Stimulated activated CD8-positive, alpha-beta memory T cell treated with anti-CD3 and anti-CD28 coated beads, Interleukin-12 subunit alpha, Interleukin-12 subunit beta, amount 100 ng/mL, for 1 hour (primary cell): ENCODE measurements at regions not wholly inside any gene's neighbourhood (a gene's known extent, or its start where the extent isn't known, plus 50 kb on each side); places are given as distances from the start of the nearest gene placed in this dataset.
"Not testable (repeated sequence)": the region's sequence is repeated elsewhere in the genome, so short reads cannot be mapped to it uniquely, and the experiment has no call there.

ENCODE experiments used
- DNase-seq: peaks from one replicate; pipeline ENCODE4 v3.0.0-alpha.2; 2020; ENCODE audit warnings: low read depth

- DNase-seq, result no peak
Measured at GRCh38 chr5:167936944-167937634, 354.4 kb upstream of the WWC1 start.

DNA sequence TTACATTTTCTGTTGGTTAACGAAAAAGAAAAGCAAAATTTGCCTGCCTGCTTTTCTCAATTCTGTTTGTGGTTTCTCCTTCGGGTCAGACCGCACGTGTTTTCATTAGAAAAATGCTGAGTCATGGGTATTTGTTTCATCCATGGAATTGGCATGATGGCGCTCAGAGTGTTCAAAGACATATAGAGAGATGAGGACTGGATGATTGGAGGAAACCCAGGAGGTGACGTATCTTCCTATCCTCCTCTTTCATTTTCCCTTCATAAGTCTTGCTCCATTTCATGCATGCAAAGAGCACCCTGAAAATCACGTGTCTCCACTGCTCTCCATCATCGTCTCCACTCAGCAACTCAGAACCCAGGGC, 353.8 kb upstream of the WWC1 start:
- DNase-seq, result no peak

- no peak for DNase-seq
Measured at GRCh38 chr5:167939686-167940085, 351.8 kb upstream of the WWC1 start.

DNA sequence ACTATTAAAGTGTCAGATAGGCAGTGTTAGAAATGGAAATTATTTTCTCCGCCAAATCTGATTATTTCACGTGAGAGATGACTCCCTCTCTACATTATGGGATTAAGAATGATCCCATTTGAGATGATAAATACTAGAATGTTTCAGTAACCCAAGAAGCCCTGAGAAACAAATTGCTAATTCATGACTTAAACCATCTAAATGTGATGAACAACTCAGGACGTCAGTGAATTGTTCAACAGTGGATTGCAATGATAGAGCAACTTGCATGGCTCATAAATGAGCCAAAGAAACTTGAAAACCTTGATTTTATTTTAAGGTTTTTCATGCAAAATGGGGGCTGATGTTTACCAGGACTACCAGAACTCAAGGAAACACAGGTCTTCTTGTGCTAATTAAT, 350.5 kb upstream of the WWC1 start:
- DNase-seq, result no peak

- DNase-seq, result not testable (repeated sequence)
Measured at GRCh38 chr5:167941556-167941955, 349.9 kb upstream of the WWC1 start.

- no peak for DNase-seq
Measured at GRCh38 chr5:167943343-167943742, 348.1 kb upstream of the WWC1 start.

DNA sequence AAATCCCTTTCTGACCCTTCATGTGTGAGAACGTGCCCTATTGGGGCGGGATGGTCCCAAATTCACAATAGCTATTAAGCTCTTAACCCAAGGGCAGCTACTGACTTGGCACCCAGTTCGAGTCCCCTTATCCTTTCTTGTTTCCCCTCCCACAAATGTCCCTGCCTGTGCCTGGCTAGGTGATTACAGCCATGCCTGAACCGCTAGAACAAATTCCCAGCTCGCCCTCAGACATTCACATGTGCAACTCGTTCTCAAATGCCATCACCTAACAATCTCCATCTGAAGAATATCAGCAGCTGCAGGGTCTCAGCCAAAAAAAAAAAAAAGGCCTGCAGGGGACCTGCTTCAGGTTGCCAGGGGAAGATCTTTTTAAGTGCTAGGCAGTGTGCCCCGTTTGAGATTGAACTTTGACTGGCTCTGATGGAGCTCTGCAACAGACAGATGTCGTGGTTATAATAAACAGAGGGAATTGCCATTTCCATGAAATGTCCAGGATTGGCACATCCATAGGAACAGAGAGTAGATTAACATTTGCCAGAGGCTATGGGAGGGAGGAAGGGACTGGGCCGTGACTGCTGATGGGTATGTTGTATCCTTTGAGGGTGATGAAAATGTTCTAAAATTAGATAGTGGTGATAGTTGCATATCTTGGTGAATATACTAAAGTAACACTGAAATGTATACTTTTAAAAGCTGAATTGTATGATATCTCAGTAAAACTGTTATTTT, 347.2 kb upstream of the WWC1 start:
- no peak for DNase-seq

DNA sequence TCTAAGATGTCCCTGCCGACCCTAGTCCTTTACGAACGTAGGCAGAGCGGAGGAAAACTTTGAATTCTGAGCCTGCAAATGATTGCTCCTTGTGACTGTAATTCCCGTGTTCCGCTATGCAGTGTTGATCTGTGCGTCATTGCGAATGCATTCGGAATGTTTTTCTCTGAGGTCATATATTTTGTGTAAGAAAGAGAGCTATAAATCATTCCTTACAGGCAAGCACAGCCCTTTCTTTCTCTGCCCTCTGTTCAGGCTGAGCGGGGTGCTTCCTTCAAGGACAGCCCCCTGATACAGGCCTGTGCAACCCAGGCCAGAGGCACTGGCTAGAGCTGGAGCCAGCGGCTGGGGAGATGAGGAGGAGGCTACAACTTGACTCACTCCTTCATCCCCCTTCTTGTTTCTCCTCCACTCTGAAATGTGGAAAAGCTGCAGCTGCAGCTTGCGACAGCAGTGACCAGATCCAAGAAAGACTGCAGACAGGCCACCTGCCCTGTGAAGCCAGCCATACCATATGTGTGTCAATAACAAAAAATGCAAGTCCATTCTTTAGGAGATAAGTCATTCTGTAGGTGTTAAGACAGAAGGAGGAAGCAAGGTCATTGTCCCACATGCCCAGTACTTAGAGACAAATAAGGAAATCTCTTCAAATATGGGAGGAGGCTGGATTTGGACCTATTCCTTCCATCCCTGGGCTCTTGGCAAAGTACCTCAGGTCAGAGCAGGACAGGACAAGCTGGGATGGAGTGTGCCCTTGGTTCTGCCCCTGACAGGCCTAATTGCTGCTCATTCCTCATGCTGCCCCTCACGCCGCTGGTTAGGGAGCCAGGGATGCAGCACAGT, 345.7 kb upstream of the WWC1 start:
- DNase-seq, result no peak

DNA sequence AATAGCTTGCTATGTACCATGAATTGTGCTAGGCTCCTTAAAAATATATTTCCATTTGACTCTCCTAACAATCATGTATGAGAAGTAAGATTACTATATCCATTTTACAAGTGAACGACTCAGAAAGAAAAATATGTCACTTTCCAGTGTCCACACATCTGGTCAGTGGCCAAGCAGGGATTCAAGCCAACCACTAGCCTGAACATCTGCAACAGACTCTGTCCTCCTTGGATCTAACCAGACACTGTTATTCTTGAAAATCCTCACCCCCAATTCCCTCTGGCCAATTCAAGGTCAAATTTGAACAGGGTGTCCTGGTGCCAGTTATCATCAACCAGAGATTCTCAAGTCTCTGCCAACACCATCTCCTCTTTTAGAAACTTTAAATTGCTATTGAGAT, 344.1 kb upstream of the WWC1 start:
- DNase-seq, result no peak

- DNase-seq, result no peak
Measured at GRCh38 chr5:167948251-167948650, 343.2 kb upstream of the WWC1 start.

DNA sequence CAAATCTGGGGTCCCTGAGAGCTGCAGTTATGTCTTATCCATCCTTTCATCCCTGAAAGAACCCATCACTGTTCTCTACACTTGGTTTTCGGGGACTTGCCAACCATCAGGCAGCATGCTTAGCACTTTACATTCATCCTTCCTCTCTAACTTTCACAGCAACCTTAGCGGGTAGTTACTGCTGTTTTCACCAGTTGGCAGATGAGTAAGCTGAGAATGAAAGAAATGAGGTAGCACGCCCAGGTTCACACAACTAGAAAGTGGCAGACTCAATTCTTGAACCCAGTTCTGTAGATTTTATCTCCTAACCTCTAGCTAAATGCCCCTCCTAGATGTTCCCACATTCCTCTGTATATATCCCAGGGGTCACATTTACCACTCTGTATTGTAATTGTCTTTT, 342.0 kb upstream of the WWC1 start:
- DNase-seq, result no peak

GRCh38 chr5:167950126-167950721, 341.2 kb upstream of the WWC1 start:
- no peak for DNase-seq

DNA sequence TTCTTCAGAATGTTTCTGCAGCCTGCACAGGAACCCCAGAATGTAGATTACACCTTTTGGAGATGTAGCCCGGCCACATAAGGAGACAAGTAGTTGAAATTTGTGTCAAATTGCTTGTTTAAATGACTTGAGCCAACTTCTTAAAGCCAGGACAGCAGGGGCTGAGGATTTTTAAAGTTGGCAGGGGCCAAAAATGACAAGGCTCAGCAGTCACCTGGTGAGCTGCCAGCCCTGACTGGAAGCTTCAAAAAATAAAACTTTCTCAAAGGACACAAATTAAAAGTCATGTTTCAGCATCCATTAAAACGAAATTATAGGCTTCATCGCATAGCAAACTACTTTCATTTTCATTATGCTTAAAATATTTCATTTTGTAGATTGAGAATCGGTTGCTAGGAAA, 340.3 kb upstream of the WWC1 start:
- DNase-seq, result no peak

DNA sequence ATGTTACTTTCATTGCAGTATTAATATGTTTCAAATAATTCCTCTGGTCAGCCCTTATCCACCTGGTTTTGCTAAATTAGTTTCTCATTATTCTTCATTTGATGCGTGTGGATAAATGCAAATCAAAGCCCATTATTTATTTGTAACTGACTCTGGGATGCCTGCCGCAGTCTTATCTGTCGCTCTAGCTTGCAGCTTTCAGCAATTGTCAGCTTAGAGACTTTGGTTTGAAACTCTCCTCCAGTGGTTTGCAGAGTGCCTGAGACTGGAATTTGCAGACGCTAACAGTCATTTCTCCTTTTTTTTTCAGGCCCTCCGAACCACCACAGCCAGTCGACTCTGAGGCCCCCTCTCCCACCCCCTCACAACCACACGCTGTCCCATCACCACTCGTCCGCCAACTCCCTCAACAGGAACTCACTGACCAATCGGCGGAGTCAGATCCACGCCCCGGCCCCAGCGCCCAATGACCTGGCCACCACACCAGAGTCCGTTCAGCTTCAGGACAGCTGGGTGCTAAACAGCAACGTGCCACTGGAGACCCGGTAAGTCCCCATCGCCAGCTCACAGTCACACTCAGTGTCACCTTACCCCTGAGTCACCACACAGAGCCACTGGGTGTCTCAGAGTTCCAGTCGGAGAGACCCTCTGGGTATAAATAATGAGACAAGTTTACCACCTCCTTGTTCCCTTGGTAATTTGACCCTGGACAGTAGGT, 339.0 kb upstream of the WWC1 start:
- DNase-seq, result no peak

GRCh38 chr5:167953151-167953798, 338.2 kb upstream of the WWC1 start:
- DNase-seq, result no peak

GRCh38 chr5:167961731-167962130, 329.7 kb upstream of the WWC1 start:
- DNase-seq, result no peak

- DNase-seq, result no peak
Measured at GRCh38 chr5:167964529-167964928, 326.9 kb upstream of the WWC1 start.

DNA sequence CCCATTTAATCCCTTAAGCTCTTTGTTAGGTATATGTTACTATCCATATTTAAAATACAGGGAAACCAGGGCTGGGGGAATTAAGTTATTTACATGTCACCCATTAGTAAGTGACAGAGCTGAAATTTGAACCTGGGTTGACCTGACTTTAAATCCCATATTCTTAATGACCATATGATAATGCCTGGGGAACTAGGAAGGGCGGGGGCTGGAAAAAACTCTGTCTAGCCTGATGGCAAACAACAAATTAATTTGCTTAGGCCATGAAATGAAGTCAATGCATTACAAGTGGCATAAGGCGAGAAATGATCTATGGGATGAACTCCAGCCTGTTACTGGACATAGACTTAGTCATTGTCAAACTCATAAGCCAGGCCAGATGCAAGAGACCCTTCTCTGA, 325.7 kb upstream of the WWC1 start:
- DNase-seq, result no peak

- no peak for DNase-seq
Measured at GRCh38 chr5:167966979-167967378, 324.5 kb upstream of the WWC1 start.

GRCh38 chr5:167967494-167968177, 323.8 kb upstream of the WWC1 start:
- no peak for DNase-seq

- DNase-seq, result no peak
Measured at GRCh38 chr5:167968837-167969236, 322.6 kb upstream of the WWC1 start.
